NB4 (cell line): ENCODE measurements at regions not wholly inside any gene's neighbourhood (a gene's known extent, or its start where the extent isn't known, plus 50 kb on each side); places are given as distances from the start of the nearest gene placed in this dataset.

Source experiments
- DNase-seq: peaks from one replicate; pipeline ENCODE4 v3.0.0; 2010; ENCODE audit warnings: low read depth
- H3K4me3 ChIP-seq: one replicate; pipeline ENCODE4 v1.5.1; 2011; ENCODE audit warnings: mild to moderate bottlenecking, low read depth, low read length, moderate library complexity
- CTCF ChIP-seq: IDR thresholded peaks from one replicate; pipeline ENCODE4 v1.5.1; 2012; ENCODE audit warnings: low read depth, low read length
- MAX ChIP-seq: IDR thresholded peaks from 2 replicates; pipeline ENCODE4 v1.6.1; 2011; ENCODE audit warnings: low read depth, low read length
- MYC ChIP-seq: IDR thresholded peaks from 2 replicates; pipeline ENCODE4 v1.6.1; 2011; ENCODE audit warnings: low read depth, low read length
- POLR2A ChIP-seq: IDR thresholded peaks from 2 replicates; pipeline ENCODE4 v1.6.1; 2011; ENCODE audit warnings: mild to moderate bottlenecking; ENCODE audit not compliant: insufficient read length; ENCODE audit errors: extremely low read depth

GRCh38 chr14:34232790-34233189 is 229.2 kb downstream of the SPTSSA start:
- DNase-seq = no peak
- TF ChIP-seq MAX (no peak), MYC (no peak), POLR2A (no peak), CTCF (no peak)
- no peak overlapping the region for H3K4me3 ChIP-seq

- TF ChIP-seq MAX (no peak), POLR2A (no peak), MYC (no peak), CTCF (no peak)
- DNase-seq = no peak
Measured at GRCh38 chr14:34231626-34232025, 230.4 kb downstream of the SPTSSA start.

GRCh38 chr14:34229140-34229539 is 232.9 kb downstream of the SPTSSA start:
- H3K4me3 ChIP-seq = no peak overlapping the region
- TF ChIP-seq MYC (no peak), POLR2A (no peak), MAX (no peak), CTCF (no peak)
- DNase-seq = no peak

More at GRCh38 chr14:34231626-34232025, 230.4 kb downstream of the SPTSSA start:
- no peak overlapping the region for H3K4me3 ChIP-seq

GRCh38 chr14:34228650-34228976 is 233.4 kb downstream of the SPTSSA start:
- TF ChIP-seq MYC (no peak), MAX (no peak), POLR2A (no peak), CTCF (no peak)
- no peak for DNase-seq
- H3K4me3 ChIP-seq = no peak overlapping the region

- TF ChIP-seq CTCF = peak; percentile 66
- peak; percentile 48; the same call in 1 of the 2 replicates for TF ChIP-seq MAX
- TF ChIP-seq POLR2A = no peak
- no peak for TF ChIP-seq MYC
- DNase-seq = peak; percentile 56
- H3K4me3 ChIP-seq = no peak overlapping the region
Measured at GRCh38 chr14:34227834-34228649, 234.0 kb downstream of the SPTSSA start.
